Osteoblast (primary cell): ENCODE measurements at regions not wholly inside any gene's neighbourhood (a gene's known extent, or its start where the extent isn't known, plus 50 kb on each side); places are given as distances from the start of the nearest gene placed in this dataset.
"Not testable (repeated sequence)": the region's sequence is repeated elsewhere in the genome, so short reads cannot be mapped to it uniquely, and the experiment has no call there.

Experiments
- DNase-seq: peaks from one replicate; pipeline ENCODE4 v3.0.0; 2011; ENCODE audit warnings: low spot score, mixed read lengths; ENCODE audit not compliant: insufficient read length; ENCODE audit errors: missing footprints
- H2AFZ ChIP-seq: 2 replicates; pipeline ENCODE4 v1.6.0; 2011; ENCODE audit warnings: mild to moderate bottlenecking, low read length
- H3K27ac ChIP-seq: 2 replicates; pipeline ENCODE4 v1.5.1; 2011; ENCODE audit warnings: mild to moderate bottlenecking, low read depth, low read length, moderate library complexity
- H3K27me3 ChIP-seq: 2 replicates; pipeline ENCODE4 v1.6.0; 2012; ENCODE audit warnings: mild to moderate bottlenecking, control low read depth, inconsistent platforms, low read length, moderate library complexity; ENCODE audit not compliant: insufficient read depth
- H3K36me3 ChIP-seq: 2 replicates; pipeline ENCODE4 v1.5.1; 2011; ENCODE audit warnings: mild to moderate bottlenecking, low read length, control low read depth, moderate library complexity; ENCODE audit not compliant: insufficient read depth
- H3K4me1 ChIP-seq: 2 replicates; pipeline ENCODE4 v1.5.1; 2011; ENCODE audit warnings: mild to moderate bottlenecking, low read length, control low read depth, moderate library complexity; ENCODE audit not compliant: insufficient read depth
- H3K4me2 ChIP-seq: 2 replicates; pipeline ENCODE4 v1.6.0; 2011; ENCODE audit warnings: mild to moderate bottlenecking, low read length; ENCODE audit not compliant: insufficient read depth
- H3K4me3 ChIP-seq: fragments of 200-600 bp; sonication (generic); 3 replicates; pipeline ENCODE4 v1.5.1; 2012; ENCODE audit warnings: mild to moderate bottlenecking, low read length, inconsistent platforms; ENCODE audit not compliant: insufficient read depth
- H3K79me2 ChIP-seq: 2 replicates; pipeline ENCODE4 v1.6.0; 2012; ENCODE audit warnings: mild to moderate bottlenecking, low read length, control low read depth, inconsistent platforms; ENCODE audit not compliant: insufficient read depth
- H3K9me3 ChIP-seq: 2 replicates; pipeline ENCODE4 v1.5.1; 2011; ENCODE audit warnings: low read depth, low read length, control low read depth
- H4K20me1 ChIP-seq: 2 replicates; pipeline ENCODE4 v1.6.0; 2012; ENCODE audit warnings: mild to moderate bottlenecking, low read length, control low read depth; ENCODE audit not compliant: insufficient read depth
- CTCF ChIP-seq: IDR thresholded peaks from 2 replicates; pipeline ENCODE4 v1.5.1; 2011; ENCODE audit warnings: mild to moderate bottlenecking, low read depth, low read length, moderate library complexity; ENCODE audit errors: extremely low read depth

- no peak for DNase-seq
- Histone ChIP-seq H3K4me2 (no peak overlapping the region), H3K4me1 (peaks cover 19% of the 10 kb centered on the region), H3K79me2 (no peaks in the 10 kb centered on the region), H3K36me3 (no peaks in the 10 kb centered on the region), H4K20me1 (no peaks in the 10 kb centered on the region), H3K27ac (no peak overlapping the region), H3K9me3 (no peaks in the 10 kb centered on the region), H3K4me3 (no peak overlapping the region), H3K27me3 (no peaks in the 10 kb centered on the region), H2AFZ (no peak overlapping the region)
- no peak for TF ChIP-seq CTCF
These were observed 109.0 kb downstream of the PPIAL4G start for GRCh38 chr1:148374101-148374500.

DNA sequence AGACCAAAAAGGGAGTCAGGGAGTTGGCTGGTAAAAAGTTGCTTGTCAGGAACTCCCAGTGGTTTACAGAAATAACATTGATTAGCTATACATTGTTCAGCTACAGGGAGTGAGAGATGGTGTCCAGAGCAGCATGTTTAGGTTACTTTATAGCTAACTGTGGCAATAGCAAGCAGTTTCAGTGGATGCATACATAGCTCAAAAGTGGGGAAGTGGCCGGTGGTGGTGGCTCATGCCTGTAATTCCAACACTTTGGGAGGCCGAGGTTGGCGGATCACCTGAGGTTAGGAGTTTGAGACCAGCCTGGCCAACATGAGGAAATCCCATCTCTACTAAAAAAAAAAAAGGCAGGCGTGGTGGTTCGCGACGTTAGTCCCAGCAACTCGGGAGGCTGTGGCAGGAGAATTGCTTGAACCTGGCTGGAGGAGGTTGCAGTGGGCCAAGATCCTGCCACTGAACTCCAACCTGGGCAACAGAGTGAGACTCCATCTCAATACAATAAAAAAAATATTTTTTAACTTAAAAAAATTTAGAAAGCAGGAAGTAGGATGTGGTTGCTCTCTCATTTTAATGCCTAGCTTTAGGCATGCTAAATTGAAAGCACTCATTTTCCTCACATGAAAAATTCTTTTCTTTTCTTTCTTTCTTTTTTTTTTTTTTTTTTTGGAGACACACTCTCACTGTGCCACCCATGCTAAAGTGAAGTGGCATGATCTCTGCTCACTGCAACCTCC lies 109.7 kb downstream of the PPIAL4G start:
- TF ChIP-seq CTCF = no peak
- Histone ChIP-seq H3K79me2 (no peaks in the 10 kb centered on the region), H3K4me2 (peak overlapping the region; percentile 29), H3K9me3 (no peaks in the 10 kb centered on the region), H3K4me1 (peaks cover 19% of the 10 kb centered on the region), H3K27me3 (no peaks in the 10 kb centered on the region), H4K20me1 (no peaks in the 10 kb centered on the region), H2AFZ (no peak overlapping the region), H3K27ac (no peak overlapping the region), H3K4me3 (no peak overlapping the region), H3K36me3 (no peaks in the 10 kb centered on the region)
- no peak for DNase-seq

DNA sequence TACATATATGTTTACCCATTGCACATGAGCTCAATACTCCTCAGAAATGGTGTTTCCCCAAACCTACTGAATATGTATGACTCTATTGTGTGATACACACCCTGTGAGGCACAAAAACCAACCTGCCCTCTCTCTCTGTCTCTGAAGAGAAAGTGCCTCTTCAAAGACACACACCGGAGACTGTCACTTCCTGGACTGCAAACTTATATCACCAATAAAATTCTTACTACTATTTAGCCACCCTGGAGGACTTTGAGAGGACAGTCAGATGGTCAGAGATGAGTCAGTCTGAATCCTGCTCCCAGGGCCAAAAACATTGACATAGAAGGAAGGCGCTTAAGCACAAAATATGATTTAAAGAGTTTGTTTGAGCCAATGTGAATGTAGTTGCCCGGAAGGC lies 110.4 kb downstream of the PPIAL4G start:
- no peaks in the 10 kb centered on the region for H3K79me2 ChIP-seq
- peak overlapping the region; percentile 42 for H3K27ac ChIP-seq
- peaks cover 19% of the 10 kb centered on the region for H3K4me1 ChIP-seq
- DNase-seq = peak; percentile 80
- H3K4me2 ChIP-seq = peak overlapping the region; percentile 29
- no peaks in the 10 kb centered on the region for H3K27me3 ChIP-seq
- H3K36me3 ChIP-seq = no peaks in the 10 kb centered on the region
- H3K4me3 ChIP-seq = no peak overlapping the region
- no peaks in the 10 kb centered on the region for H4K20me1 ChIP-seq
- H3K9me3 ChIP-seq = no peaks in the 10 kb centered on the region
- H2AFZ ChIP-seq = peak overlapping the region; percentile 18
- TF ChIP-seq CTCF = no peak

DNA sequence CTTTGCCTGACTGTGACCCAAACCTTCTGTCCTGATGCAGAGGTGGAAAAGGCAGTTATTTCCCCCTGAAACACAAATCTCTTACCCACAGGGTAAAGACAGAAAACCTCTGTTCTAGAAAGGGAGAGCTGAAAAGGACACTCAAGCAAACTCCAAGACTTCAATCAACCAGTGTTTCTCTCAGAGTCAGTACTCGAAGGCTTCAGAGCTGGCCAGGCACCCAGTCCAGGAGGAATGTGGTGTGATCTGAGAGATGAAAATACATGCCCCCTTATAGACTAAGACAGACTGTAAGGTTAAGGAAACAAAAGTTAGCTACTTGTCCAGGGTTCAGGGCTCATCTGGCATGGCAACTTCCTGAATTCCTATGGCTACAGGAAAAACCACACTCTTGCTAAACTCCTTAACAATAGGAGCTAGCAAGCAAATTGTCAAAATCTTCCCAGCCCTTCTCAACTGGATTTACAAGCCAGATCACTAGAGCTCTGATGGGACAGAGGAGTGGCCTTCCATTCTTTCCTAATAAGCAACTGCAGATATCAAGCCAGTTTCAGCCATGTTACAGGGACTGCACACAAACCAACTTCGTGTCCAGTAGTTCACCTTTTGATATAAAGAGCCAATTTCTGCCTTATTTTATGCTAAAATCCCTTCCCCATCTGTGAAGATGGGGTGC lies 110.9 kb downstream of the PPIAL4G start:
- Histone ChIP-seq H3K4me1 (peaks cover 19% of the 10 kb centered on the region), H3K4me2 (peak overlapping the region; percentile 29), H3K27ac (peak overlapping the region; percentile 42), H2AFZ (peak overlapping the region; percentile 18)
- peak; percentile 77 for DNase-seq
- H3K9me3 ChIP-seq, H3K27me3 ChIP-seq, H3K79me2 ChIP-seq, H3K36me3 ChIP-seq, H4K20me1 ChIP-seq, H3K4me3 ChIP-seq: not testable (repeated sequence)
